ENCODE measurements at regions not wholly inside any gene's neighbourhood (a gene's known extent, or its start where the extent isn't known, plus 50 kb on each side); places are given as distances from the start of the nearest gene placed in this dataset.
"Not testable (repeated sequence)": the region's sequence is repeated elsewhere in the genome, so short reads cannot be mapped to it uniquely, and the experiment has no call there.

DNA sequence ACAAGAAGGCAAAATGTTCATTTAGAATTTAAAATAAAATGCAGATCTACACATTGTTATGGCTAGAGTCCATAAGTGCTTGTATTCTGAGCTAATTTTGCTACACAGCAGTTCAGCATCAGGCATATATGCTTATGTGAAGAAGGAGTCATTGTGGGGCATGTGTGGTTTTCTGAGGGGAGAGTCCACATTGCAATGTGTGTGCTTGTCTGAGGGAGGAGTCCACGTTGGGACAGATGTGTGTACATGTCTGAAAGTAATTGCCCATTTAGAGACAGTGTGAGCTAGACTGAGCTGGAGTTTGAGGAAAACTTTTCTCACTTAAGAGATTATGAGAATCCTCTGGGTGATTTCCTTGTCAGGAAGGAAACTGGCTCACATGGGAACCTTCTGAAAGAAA is 767.9 kb downstream of the TMEM121 start:
- no peak overlapping the region for H2AFZ ChIP-seq (ENCODE audit: low read length)
- no peak for ATAC-seq
- no peaks in the 10 kb centered on the region for H4K20me1 ChIP-seq (ENCODE audit: low read length)
- TF ChIP-seq EZH2phosphoT487 (IDR thresholded peaks at IDR 0.05; ENCODE audit: borderline replicate concordance, low read length) (no peak), EZH2 (IDR thresholded peaks at IDR 0.05; ENCODE audit: low read length, unreplicated experiment) (no peak)
- TF ChIP-seq, protein P1, sequence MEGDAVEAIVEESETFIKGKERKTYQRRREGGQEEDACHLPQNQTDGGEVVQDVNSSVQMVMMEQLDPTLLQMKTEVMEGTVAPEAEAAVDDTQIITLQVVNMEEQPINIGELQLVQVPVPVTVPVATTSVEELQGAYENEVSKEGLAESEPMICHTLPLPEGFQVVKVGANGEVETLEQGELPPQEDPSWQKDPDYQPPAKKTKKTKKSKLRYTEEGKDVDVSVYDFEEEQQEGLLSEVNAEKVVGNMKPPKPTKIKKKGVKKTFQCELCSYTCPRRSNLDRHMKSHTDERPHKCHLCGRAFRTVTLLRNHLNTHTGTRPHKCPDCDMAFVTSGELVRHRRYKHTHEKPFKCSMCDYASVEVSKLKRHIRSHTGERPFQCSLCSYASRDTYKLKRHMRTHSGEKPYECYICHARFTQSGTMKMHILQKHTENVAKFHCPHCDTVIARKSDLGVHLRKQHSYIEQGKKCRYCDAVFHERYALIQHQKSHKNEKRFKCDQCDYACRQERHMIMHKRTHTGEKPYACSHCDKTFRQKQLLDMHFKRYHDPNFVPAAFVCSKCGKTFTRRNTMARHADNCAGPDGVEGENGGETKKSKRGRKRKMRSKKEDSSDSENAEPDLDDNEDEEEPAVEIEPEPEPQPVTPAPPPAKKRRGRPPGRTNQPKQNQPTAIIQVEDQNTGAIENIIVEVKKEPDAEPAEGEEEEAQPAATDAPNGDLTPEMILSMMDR (conservative IDR thresholded peaks at IDR 0.05; ENCODE audit: low read depth, low read length): no peak
- no peak overlapping the region for H3K4me3 ChIP-seq (ENCODE audit: low read length)
- POLR2A ChIA-PET (ENCODE audit: unreplicated experiment): no interaction called here
- no peak overlapping the region for H3K9ac ChIP-seq (ENCODE audit: low read length)
- H3K9me3 ChIP-seq (ENCODE audit: low read length): no peaks in the 10 kb centered on the region
- H3K27ac ChIP-seq (ENCODE audit: low read length): no peak overlapping the region
- no peaks in the 10 kb centered on the region for H3K4me1 ChIP-seq (ENCODE audit: insufficient read depth, low read length)
- no peak for DNase-seq
- no peaks in the 10 kb centered on the region for H3K27me3 ChIP-seq (ENCODE audit: low read length)
- CTCF ChIA-PET: no interaction called here
- H3F3A ChIP-seq (ENCODE audit: low read length, unreplicated experiment): no peaks in the 10 kb centered on the region
- no peak overlapping the region for H3K4me2 ChIP-seq (ENCODE audit: low read length)
- no peaks in the 10 kb centered on the region for H3K36me3 ChIP-seq (ENCODE audit: low read depth, low read length)
- intact Hi-C loops (cut with micrococcal nuclease): no loop called here
- no peaks in the 10 kb centered on the region for H3K79me2 ChIP-seq (ENCODE audit: low read length)
- no peaks in the 10 kb centered on the region for H3K9me2 ChIP-seq (replicated peaks; ENCODE audit: low read length)
- no TSS peak for BruUV-seq (replicated peaks)

DNA sequence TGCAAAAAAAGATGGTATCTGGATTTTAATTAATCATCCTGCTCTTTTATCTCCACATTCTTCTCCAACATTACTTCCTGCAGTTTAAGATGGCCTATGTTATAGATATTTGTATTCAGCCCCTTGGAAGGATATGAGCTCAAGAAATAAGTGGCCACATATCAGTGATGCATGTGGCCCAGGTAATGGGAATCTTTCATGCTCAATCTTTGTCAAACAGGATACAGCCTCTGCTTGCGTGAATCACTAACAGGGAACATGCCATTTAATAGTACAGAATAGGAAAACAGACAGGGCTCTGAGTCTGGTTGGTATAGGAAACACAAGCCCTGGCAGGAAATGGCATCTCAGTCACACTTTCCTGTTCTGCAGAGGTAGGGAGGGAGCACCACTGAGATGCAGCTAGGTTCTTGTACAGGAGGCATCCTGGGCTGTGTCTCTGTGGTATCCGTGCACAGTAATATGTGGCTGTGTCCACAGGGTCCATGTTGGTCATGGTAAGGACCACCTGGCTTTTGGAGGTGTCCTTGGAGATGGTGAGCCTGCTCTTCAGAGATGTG is 774.6 kb downstream of the TMEM121 start:
- DNase-seq; H4K20me1 ChIP-seq (ENCODE audit: low read length); H3K9ac ChIP-seq (ENCODE audit: low read length); H3K27ac ChIP-seq (ENCODE audit: low read length); ATAC-seq; CTCF ChIA-PET; BruUV-seq (replicated peaks); H3K9me3 ChIP-seq (ENCODE audit: low read length); H3F3A ChIP-seq (ENCODE audit: low read length, unreplicated experiment); H3K4me1 ChIP-seq (ENCODE audit: insufficient read depth, low read length); POLR2A ChIA-PET (ENCODE audit: unreplicated experiment); intact Hi-C loops (cut with micrococcal nuclease); H3K9me2 ChIP-seq (replicated peaks; ENCODE audit: low read length); H2AFZ ChIP-seq (ENCODE audit: low read length); H3K36me3 ChIP-seq (ENCODE audit: low read depth, low read length); H3K79me2 ChIP-seq (ENCODE audit: low read length); H3K27me3 ChIP-seq (ENCODE audit: low read length); H3K4me2 ChIP-seq (ENCODE audit: low read length); H3K4me3 ChIP-seq (ENCODE audit: low read length): not testable (repeated sequence)

DNA sequence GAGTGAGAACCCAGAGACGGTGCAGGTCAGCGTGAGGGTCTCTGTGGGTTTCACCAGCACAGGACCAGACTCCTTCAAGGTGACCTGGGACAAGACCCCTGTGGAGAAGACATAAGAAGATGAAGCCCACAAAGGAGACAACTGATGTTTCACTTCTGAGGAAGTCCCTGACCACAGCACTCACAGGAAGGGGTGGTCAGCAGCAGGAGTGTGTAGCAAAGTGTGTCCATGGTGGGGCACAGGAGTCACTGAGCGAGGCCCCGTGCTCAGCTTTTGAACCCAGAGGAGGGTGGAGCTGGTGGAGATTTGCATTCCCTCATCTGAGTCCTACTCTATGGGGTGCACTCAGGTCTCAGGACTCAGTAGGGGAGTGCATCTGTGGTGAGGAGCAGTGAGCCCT is 775.2 kb downstream of the TMEM121 start:
- H3F3A ChIP-seq (ENCODE audit: low read length, unreplicated experiment); H3K79me2 ChIP-seq (ENCODE audit: low read length); ATAC-seq; H3K9me3 ChIP-seq (ENCODE audit: low read length); H3K4me1 ChIP-seq (ENCODE audit: insufficient read depth, low read length); BruUV-seq (replicated peaks); H3K27ac ChIP-seq (ENCODE audit: low read length); intact Hi-C loops (cut with micrococcal nuclease); DNase-seq; H4K20me1 ChIP-seq (ENCODE audit: low read length); POLR2A ChIA-PET (ENCODE audit: unreplicated experiment); H2AFZ ChIP-seq (ENCODE audit: low read length); H3K9ac ChIP-seq (ENCODE audit: low read length); H3K27me3 ChIP-seq (ENCODE audit: low read length); CTCF ChIA-PET; H3K36me3 ChIP-seq (ENCODE audit: low read depth, low read length); H3K4me2 ChIP-seq (ENCODE audit: low read length); H3K9me2 ChIP-seq (replicated peaks; ENCODE audit: low read length); H3K4me3 ChIP-seq (ENCODE audit: low read length): not testable (repeated sequence)

DNA sequence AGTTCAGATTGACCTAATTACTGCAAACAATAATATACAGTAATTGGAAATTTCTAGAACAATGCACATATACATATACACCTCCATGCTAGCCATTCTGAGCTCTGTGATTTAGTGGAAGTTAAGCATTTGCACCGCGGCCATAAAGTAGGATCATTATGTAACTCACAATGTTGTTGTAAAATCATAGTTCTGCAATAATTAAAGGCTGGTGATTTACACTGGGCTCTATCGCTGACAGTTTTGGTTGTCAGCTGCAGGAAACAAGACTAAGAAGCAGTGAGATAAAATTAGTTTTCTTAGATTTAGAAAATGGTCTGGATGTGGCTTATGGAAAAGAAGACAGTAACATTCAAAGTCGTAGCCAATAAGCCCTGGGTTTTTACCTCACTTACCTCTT is 776.3 kb downstream of the TMEM121 start:
- intact Hi-C loops (cut with micrococcal nuclease): no loop called here
- no peaks in the 10 kb centered on the region for H3K36me3 ChIP-seq (ENCODE audit: low read depth, low read length)
- H3K9me3 ChIP-seq (ENCODE audit: low read length): 0 out of 2 replicates have a peak, but pooled peaks cover 12% of the 10 kb centered on the region
- ChIA-PET POLR2A (ENCODE audit: unreplicated experiment) (no interaction called here), CTCF (no interaction called here)
- no peak overlapping the region for H3K9ac ChIP-seq (ENCODE audit: low read length)
- BruUV-seq (replicated peaks): no TSS peak
- H3K79me2 ChIP-seq (ENCODE audit: low read length): no peaks in the 10 kb centered on the region
- H4K20me1 ChIP-seq (ENCODE audit: low read length): no peaks in the 10 kb centered on the region
- H3K9me2 ChIP-seq (replicated peaks; ENCODE audit: low read length): no peaks in the 10 kb centered on the region
- no peak overlapping the region for H3K4me3 ChIP-seq (ENCODE audit: low read length)
- H3K27me3 ChIP-seq (ENCODE audit: low read length): no peaks in the 10 kb centered on the region
- H3F3A ChIP-seq (ENCODE audit: low read length, unreplicated experiment): no peaks in the 10 kb centered on the region
- no peak overlapping the region for H3K4me2 ChIP-seq (ENCODE audit: low read length)
- no peak for DNase-seq
- TF ChIP-seq, protein P1 (conservative IDR thresholded peaks at IDR 0.05; ENCODE audit: low read depth, low read length): no peak
- TF ChIP-seq EZH2phosphoT487 (IDR thresholded peaks at IDR 0.05; ENCODE audit: borderline replicate concordance, low read length) (no peak), EZH2 (IDR thresholded peaks at IDR 0.05; ENCODE audit: low read length, unreplicated experiment) (no peak)
- H2AFZ ChIP-seq (ENCODE audit: low read length): no peak overlapping the region
- H3K27ac ChIP-seq (ENCODE audit: low read length): no peak overlapping the region
- no peaks in the 10 kb centered on the region for H3K4me1 ChIP-seq (ENCODE audit: insufficient read depth, low read length)
- ATAC-seq: no peak
